ENCODE measurements at regions not wholly inside any gene's neighbourhood (a gene's known extent, or its start where the extent isn't known, plus 50 kb on each side); places are given as distances from the start of the nearest gene placed in this dataset.

DNA sequence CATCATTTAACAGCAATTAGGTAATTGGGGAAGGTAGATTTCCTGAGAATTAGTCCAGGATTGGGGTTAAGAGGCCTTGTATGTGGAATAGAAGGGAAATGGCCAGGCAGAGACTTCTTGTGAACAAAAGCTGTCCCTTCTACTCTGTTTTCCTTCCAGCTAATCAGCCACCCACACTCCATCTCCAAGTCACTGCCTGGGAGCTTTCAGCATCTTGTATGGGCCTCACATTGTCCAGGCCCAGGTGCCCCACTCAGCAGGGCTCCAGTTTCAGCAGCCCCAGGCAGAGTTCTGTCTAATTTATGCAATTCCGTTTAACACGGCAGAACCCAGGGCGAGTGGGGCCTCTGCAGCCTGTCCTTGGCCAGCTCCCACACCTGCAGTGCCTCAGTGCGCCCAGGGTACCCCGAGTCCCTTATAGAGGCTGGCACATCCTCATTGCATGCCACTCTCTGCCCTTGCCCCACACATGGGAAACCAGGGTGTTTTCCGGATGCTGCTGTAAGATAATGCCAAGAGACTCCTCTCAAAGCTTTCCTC is 113.0 kb downstream of the EDN3 start:
- TF ChIP-seq, protein P1, sequence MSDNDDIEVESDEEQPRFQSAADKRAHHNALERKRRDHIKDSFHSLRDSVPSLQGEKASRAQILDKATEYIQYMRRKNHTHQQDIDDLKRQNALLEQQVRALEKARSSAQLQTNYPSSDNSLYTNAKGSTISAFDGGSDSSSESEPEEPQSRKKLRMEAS (IDR thresholded peaks at IDR 0.05; ENCODE audit: insufficient read depth, insufficient read length): no peak
- TF ChIP-seq, protein P2, sequence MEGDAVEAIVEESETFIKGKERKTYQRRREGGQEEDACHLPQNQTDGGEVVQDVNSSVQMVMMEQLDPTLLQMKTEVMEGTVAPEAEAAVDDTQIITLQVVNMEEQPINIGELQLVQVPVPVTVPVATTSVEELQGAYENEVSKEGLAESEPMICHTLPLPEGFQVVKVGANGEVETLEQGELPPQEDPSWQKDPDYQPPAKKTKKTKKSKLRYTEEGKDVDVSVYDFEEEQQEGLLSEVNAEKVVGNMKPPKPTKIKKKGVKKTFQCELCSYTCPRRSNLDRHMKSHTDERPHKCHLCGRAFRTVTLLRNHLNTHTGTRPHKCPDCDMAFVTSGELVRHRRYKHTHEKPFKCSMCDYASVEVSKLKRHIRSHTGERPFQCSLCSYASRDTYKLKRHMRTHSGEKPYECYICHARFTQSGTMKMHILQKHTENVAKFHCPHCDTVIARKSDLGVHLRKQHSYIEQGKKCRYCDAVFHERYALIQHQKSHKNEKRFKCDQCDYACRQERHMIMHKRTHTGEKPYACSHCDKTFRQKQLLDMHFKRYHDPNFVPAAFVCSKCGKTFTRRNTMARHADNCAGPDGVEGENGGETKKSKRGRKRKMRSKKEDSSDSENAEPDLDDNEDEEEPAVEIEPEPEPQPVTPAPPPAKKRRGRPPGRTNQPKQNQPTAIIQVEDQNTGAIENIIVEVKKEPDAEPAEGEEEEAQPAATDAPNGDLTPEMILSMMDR (IDR thresholded peaks at IDR 0.05; ENCODE audit: extremely low read depth in 1 of 2, insufficient read depth in 1 of 2, low read depth in 1 of 2, low read length in 2 of 2): no peak
- no peak for TF ChIP-seq EZH2 (IDR thresholded peaks at IDR 0.05; ENCODE audit: borderline replicate concordance, low read depth, low read length, severe bottlenecking)
- TF ChIP-seq POLR2A (IDR thresholded peaks at IDR 0.05; ENCODE audit: low read depth, low read length): no peak
- TF ChIP-seq FOS (IDR thresholded peaks at IDR 0.05; ENCODE audit: borderline replicate concordance, insufficient read depth, low read length): no peak
- no peak for TF ChIP-seq MYC (IDR thresholded peaks at IDR 0.05; ENCODE audit: low read depth, low read length)
- TF ChIP-seq POLR2AphosphoS5 (IDR thresholded peaks at IDR 0.05; ENCODE audit: insufficient read depth, low read depth, low read length): no peak
- no peak for TF ChIP-seq JUN (IDR thresholded peaks at IDR 0.05; ENCODE audit: borderline replicate concordance, insufficient read depth, insufficient read length, low read depth)
- TF ChIP-seq GATA2 (IDR thresholded peaks at IDR 0.05; ENCODE audit: insufficient read depth, insufficient read length, low read depth, low read length): no peak

Measured in endothelial cell of umbilical vein (primary cell).